Dendritic cell treated with granulocyte-macrophage colony-stimulating factor and Interleukin-4, amounts not matched to agents 40 ng/mL and 50 ng/mL, for 4 days (primary cell): ENCODE measurements at regions not wholly inside any gene's neighbourhood (a gene's known extent, or its start where the extent isn't known, plus 50 kb on each side); places are given as distances from the start of the nearest gene placed in this dataset.
"Not testable (repeated sequence)": the region's sequence is repeated elsewhere in the genome, so short reads cannot be mapped to it uniquely, and the experiment has no call there.

Experiments used
- H3K27ac Mint-ChIP-seq: one replicate; pipeline ENCODE4 v1.8.0; 2022; ENCODE audit warnings: mild to moderate bottlenecking, mixed read lengths
- H3K27me3 Mint-ChIP-seq: one replicate; pipeline ENCODE4 v1.8.0; 2022; ENCODE audit warnings: mild to moderate bottlenecking, mixed read lengths
- H3K36me3 Mint-ChIP-seq: one replicate; pipeline ENCODE4 v1.8.0; 2022; ENCODE audit warnings: low read depth, mixed read lengths
- H3K4me1 Mint-ChIP-seq: one replicate; pipeline ENCODE4 v1.8.0; 2022; ENCODE audit warnings: low read depth, mixed read lengths
- H3K4me3 Mint-ChIP-seq: one replicate; pipeline ENCODE4 v1.8.0; 2022; ENCODE audit warnings: mild to moderate bottlenecking, moderate library complexity, mixed read lengths
- H3K9me3 Mint-ChIP-seq: one replicate; pipeline ENCODE4 v1.8.0; 2022; ENCODE audit warnings: mixed read lengths
- intact Hi-C: fragments of 100-400 bp; cut with micrococcal nuclease; formaldehyde crosslinking; loops from one replicate; pipeline ENCODE4 v1.15.0; 2022

- Mint-ChIP-seq H3K9me3 (no peaks in the 10 kb centered on the region), H3K36me3 (no peaks in the 10 kb centered on the region), H3K4me3 (no peak overlapping the region), H3K27me3 (peaks cover 10% of the 10 kb centered on the region), H3K4me1 (no peaks in the 10 kb centered on the region), H3K27ac (no peak overlapping the region)
- intact Hi-C loops: no loop called here
Observed at GRCh38 chr13:26853323-26853722, 92.7 kb upstream of the GPR12 start.

DNA sequence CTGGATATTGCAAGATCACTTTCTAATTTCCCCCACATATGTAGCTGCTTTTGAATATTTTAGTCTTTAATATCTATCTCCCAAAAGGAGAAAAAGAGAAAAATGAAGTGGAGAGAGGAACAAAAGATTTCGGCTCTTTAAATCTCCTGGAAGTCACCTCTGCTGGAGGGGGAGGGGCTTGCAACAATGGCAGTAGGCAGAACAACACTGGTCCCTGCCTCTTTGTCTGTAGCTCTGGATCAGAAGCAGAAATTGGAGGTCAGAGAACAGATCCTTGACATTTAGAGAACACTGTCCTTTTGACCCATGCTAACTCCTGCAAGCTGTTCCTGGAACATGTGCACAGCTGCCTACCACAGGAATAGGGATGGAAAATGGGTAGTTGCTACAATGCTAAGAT, 86.7 kb upstream of the GPR12 start:
- intact Hi-C loops: no loop called here
- H3K4me3 Mint-ChIP-seq: no peak overlapping the region
- H3K36me3 Mint-ChIP-seq: no peaks in the 10 kb centered on the region
- H3K9me3 Mint-ChIP-seq: no peaks in the 10 kb centered on the region
- no peaks in the 10 kb centered on the region for H3K4me1 Mint-ChIP-seq
- H3K27ac Mint-ChIP-seq: no peak overlapping the region
- peaks cover 7% of the 10 kb centered on the region for H3K27me3 Mint-ChIP-seq

DNA sequence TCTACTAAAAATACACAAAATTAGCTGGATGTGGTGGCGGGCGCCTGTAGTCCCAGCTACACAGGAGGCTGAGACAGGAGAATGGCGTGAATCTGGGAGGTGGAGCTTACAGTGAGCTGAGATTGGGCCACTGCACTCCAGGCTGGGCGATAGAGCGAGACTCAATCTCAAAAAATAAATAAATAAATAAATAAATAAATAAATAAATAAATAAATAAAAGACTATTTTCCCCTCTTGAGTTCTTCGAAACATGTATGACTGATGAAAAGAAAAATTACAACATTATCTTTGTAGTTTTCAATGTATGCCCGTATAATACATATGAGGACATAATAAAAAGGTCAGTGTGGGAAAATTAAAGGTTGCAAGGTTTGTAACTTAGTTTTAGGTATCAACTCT, 84.5 kb upstream of the GPR12 start:
- intact Hi-C loops: not testable (repeated sequence)

GRCh38 chr13:26839682-26840081, 79.1 kb upstream of the GPR12 start:
- Mint-ChIP-seq H3K4me3 (no peak overlapping the region), H3K27me3 (peaks cover 1% of the 10 kb centered on the region)

More for the DNA sequence above, 84.5 kb upstream of the GPR12 start:
- not testable (repeated sequence) for H3K4me3 Mint-ChIP-seq, H3K27me3 Mint-ChIP-seq, H3K9me3 Mint-ChIP-seq, H3K4me1 Mint-ChIP-seq, H3K27ac Mint-ChIP-seq, H3K36me3 Mint-ChIP-seq

DNA sequence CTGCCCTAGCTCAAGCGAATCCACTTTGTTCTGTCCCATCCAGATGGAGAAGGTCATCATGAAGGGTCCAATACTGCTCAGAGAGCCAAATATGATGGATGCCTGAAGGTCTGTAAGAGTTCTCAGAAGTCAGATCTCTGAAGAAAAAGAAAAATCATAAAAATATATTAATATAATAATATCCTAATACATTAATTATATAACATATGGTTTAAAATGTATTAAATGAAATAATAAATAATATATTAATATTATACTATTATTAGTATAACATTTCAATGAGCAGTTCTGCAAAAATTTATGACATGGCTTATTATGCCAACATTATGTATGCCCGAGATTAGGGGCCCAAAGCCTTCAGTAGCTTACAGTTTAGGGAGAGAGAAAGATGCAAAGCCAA, 78.2 kb upstream of the GPR12 start:
- Mint-ChIP-seq H3K27me3 (peaks cover 1% of the 10 kb centered on the region), H3K9me3 (no peaks in the 10 kb centered on the region), H3K4me3 (no peak overlapping the region), H3K36me3 (no peaks in the 10 kb centered on the region), H3K27ac (no peak overlapping the region), H3K4me1 (no peaks in the 10 kb centered on the region)
- intact Hi-C loops: no loop called here

More at GRCh38 chr13:26839682-26840081, 79.1 kb upstream of the GPR12 start:
- Mint-ChIP-seq H3K4me1 (no peaks in the 10 kb centered on the region), H3K36me3 (no peaks in the 10 kb centered on the region), H3K9me3 (no peaks in the 10 kb centered on the region), H3K27ac (no peak overlapping the region)
- intact Hi-C loops: no loop called here

- no peaks in the 10 kb centered on the region for H3K36me3 Mint-ChIP-seq
- intact Hi-C loops: no loop called here
- no peak overlapping the region for H3K27ac Mint-ChIP-seq
- peaks cover 1% of the 10 kb centered on the region for H3K27me3 Mint-ChIP-seq
- H3K9me3 Mint-ChIP-seq: no peaks in the 10 kb centered on the region
- no peak overlapping the region for H3K4me3 Mint-ChIP-seq
- H3K4me1 Mint-ChIP-seq: no peaks in the 10 kb centered on the region
Observed at GRCh38 chr13:26837997-26838396, 77.4 kb upstream of the GPR12 start.

DNA sequence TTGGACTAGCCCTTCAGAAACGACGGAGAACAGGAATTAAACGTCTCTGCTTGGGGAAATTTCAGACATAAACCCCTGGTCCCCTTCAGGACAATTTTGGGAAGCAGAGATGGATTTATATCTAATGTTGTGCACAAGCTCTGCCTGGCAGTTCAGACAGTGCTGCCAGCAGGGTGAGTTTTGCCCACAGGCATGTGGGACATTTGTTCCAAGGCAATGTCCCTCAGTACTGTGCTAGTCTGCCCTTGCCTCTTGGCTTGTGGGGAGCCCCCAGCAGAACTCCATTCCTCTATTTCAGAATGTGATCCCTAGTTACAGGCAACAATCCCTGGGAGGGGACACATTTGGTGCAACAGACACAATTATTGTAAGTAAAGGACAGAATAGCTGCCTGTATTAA, 76.5 kb upstream of the GPR12 start:
- H3K27me3 Mint-ChIP-seq: peaks cover 1% of the 10 kb centered on the region

GRCh38 chr13:26836626-26837025, 76.0 kb upstream of the GPR12 start:
- no peaks in the 10 kb centered on the region for H3K9me3 Mint-ChIP-seq
- H3K27me3 Mint-ChIP-seq: peaks cover 1% of the 10 kb centered on the region
- H3K4me1 Mint-ChIP-seq: no peaks in the 10 kb centered on the region
- H3K27ac Mint-ChIP-seq: no peak overlapping the region
- no peaks in the 10 kb centered on the region for H3K36me3 Mint-ChIP-seq
- H3K4me3 Mint-ChIP-seq: no peak overlapping the region
- intact Hi-C loops: no loop called here

More for the DNA sequence above, 76.5 kb upstream of the GPR12 start:
- intact Hi-C loops: no loop called here
- no peaks in the 10 kb centered on the region for H3K9me3 Mint-ChIP-seq
- no peak overlapping the region for H3K27ac Mint-ChIP-seq
- H3K4me1 Mint-ChIP-seq: no peaks in the 10 kb centered on the region
- no peaks in the 10 kb centered on the region for H3K36me3 Mint-ChIP-seq
- H3K4me3 Mint-ChIP-seq: no peak overlapping the region

GRCh38 chr13:26834646-26835045, 74.1 kb upstream of the GPR12 start:
- H3K9me3 Mint-ChIP-seq: no peaks in the 10 kb centered on the region
- intact Hi-C loops: no loop called here
- no peak overlapping the region for H3K4me3 Mint-ChIP-seq
- no peak overlapping the region for H3K27ac Mint-ChIP-seq
- no peaks in the 10 kb centered on the region for H3K4me1 Mint-ChIP-seq
- no peaks in the 10 kb centered on the region for H3K36me3 Mint-ChIP-seq
- peaks cover 2% of the 10 kb centered on the region for H3K27me3 Mint-ChIP-seq

- Mint-ChIP-seq H3K36me3 (no peaks in the 10 kb centered on the region), H3K4me1 (no peaks in the 10 kb centered on the region), H3K27me3 (peaks cover 5% of the 10 kb centered on the region), H3K9me3 (no peaks in the 10 kb centered on the region), H3K27ac (no peak overlapping the region), H3K4me3 (no peak overlapping the region)
- intact Hi-C loops: no loop called here
Observed at GRCh38 chr13:26831336-26831908, 70.8 kb upstream of the GPR12 start.

GRCh38 chr13:26829716-26830115, 69.1 kb upstream of the GPR12 start:
- H3K36me3 Mint-ChIP-seq: no peaks in the 10 kb centered on the region
- H3K27me3 Mint-ChIP-seq: peaks cover 5% of the 10 kb centered on the region
- H3K4me1 Mint-ChIP-seq: no peaks in the 10 kb centered on the region
- intact Hi-C loops: no loop called here
- H3K4me3 Mint-ChIP-seq: no peak overlapping the region
- H3K9me3 Mint-ChIP-seq: no peaks in the 10 kb centered on the region
- H3K27ac Mint-ChIP-seq: no peak overlapping the region

GRCh38 chr13:26824581-26824980, 64.0 kb upstream of the GPR12 start:
- intact Hi-C loops: no loop called here
- H3K4me1 Mint-ChIP-seq: no peaks in the 10 kb centered on the region

DNA sequence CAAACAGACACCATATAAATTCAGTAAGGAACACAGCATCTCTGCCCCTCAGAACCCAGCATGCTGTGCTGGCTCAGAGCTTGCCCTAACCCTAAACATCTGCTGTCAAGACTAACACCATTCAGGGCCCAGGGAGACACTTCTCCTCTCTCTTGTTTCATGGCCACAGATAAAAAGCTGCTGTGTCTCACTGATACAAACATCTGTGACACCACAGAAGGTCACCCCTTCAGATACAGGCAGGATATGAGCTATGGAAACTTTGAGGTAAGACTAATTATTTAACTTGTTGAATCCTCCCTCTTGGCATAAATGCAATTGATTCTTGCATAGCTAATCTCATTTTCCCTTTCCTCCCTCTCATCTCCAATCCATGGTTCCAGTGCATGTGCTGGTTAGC, 61.6 kb upstream of the GPR12 start:
- H3K9me3 Mint-ChIP-seq: no peaks in the 10 kb centered on the region
- H3K4me1 Mint-ChIP-seq: no peaks in the 10 kb centered on the region
- no peak overlapping the region for H3K27ac Mint-ChIP-seq
- H3K27me3 Mint-ChIP-seq: no peaks in the 10 kb centered on the region
- H3K36me3 Mint-ChIP-seq: no peaks in the 10 kb centered on the region
- intact Hi-C loops: no loop called here
- H3K4me3 Mint-ChIP-seq: no peak overlapping the region

More at GRCh38 chr13:26824581-26824980, 64.0 kb upstream of the GPR12 start:
- H3K27ac Mint-ChIP-seq: no peak overlapping the region
- peaks cover 3% of the 10 kb centered on the region for H3K27me3 Mint-ChIP-seq
- no peaks in the 10 kb centered on the region for H3K36me3 Mint-ChIP-seq
- H3K4me3 Mint-ChIP-seq: no peak overlapping the region
- no peaks in the 10 kb centered on the region for H3K9me3 Mint-ChIP-seq

- H3K27me3 Mint-ChIP-seq: no peaks in the 10 kb centered on the region
- H3K4me1 Mint-ChIP-seq: no peaks in the 10 kb centered on the region
- H3K36me3 Mint-ChIP-seq: no peaks in the 10 kb centered on the region
- H3K9me3 Mint-ChIP-seq: no peaks in the 10 kb centered on the region
- H3K4me3 Mint-ChIP-seq: no peak overlapping the region
- intact Hi-C loops: no loop called here
- H3K27ac Mint-ChIP-seq: no peak overlapping the region
Observed at GRCh38 chr13:26821672-26822071, 61.1 kb upstream of the GPR12 start.

DNA sequence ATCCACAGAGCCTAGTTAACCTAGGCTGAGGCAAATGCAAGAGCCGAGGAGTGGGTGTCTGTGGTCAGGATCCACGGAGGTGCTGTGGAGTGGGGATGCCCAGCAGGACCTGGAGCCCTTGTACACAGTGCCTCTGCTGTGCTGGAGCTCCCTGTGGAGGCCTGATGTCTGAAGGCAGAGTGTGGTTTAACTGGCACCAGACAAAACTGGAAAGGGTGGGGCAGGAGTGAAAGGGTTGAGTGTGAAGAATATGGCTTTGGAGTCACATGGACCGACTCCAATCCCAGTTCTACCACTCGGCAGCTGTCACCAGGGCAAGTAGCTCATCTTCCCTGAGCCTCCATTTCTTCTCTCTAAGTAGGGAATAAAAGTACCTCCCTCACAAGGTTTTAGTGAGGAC, 60.3 kb upstream of the GPR12 start:
- Mint-ChIP-seq H3K27ac (no peak overlapping the region), H3K4me3 (no peak overlapping the region)
- intact Hi-C loops: no loop called here

More for the DNA sequence above, 60.3 kb upstream of the GPR12 start:
- H3K36me3 Mint-ChIP-seq: no peaks in the 10 kb centered on the region
- H3K9me3 Mint-ChIP-seq: no peaks in the 10 kb centered on the region
- no peaks in the 10 kb centered on the region for H3K27me3 Mint-ChIP-seq
- H3K4me1 Mint-ChIP-seq: no peaks in the 10 kb centered on the region
